ENCODE measurements at regions not wholly inside any gene's neighbourhood (a gene's known extent, or its start where the extent isn't known, plus 50 kb on each side); places are given as distances from the start of the nearest gene placed in this dataset.

DNA sequence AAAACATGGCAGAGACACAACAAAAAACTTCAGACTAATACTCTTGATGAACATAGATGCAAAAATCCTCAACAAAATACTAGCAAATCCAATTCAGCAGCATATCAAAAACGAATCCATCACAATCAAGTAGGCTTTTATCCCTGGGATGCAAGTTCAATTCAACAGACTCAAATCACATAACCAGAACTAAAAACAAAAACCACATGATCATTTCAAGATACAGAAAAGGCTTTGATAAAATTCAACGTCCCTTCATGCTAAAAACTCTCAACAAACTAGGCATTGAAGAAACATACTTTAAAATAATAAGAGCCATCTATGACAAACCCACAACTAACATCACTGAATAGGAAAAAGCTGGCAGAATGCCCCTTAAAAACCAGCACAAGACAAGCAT, 93.6 kb downstream of the TUSC1 start:
- TF ChIP-seq, protein P1, sequence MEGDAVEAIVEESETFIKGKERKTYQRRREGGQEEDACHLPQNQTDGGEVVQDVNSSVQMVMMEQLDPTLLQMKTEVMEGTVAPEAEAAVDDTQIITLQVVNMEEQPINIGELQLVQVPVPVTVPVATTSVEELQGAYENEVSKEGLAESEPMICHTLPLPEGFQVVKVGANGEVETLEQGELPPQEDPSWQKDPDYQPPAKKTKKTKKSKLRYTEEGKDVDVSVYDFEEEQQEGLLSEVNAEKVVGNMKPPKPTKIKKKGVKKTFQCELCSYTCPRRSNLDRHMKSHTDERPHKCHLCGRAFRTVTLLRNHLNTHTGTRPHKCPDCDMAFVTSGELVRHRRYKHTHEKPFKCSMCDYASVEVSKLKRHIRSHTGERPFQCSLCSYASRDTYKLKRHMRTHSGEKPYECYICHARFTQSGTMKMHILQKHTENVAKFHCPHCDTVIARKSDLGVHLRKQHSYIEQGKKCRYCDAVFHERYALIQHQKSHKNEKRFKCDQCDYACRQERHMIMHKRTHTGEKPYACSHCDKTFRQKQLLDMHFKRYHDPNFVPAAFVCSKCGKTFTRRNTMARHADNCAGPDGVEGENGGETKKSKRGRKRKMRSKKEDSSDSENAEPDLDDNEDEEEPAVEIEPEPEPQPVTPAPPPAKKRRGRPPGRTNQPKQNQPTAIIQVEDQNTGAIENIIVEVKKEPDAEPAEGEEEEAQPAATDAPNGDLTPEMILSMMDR (IDR thresholded peaks at IDR 0.05 in 8 of 11, conservative IDR thresholded peaks at IDR 0.05 in 3 of 11): no peak
- TF ChIP-seq POLR2A (IDR thresholded peaks at IDR 0.05): no peak

All from spleen (tissue), 7 donors.